ENCODE measurements at regions not wholly inside any gene's neighbourhood (a gene's known extent, or its start where the extent isn't known, plus 50 kb on each side); places are given as distances from the start of the nearest gene placed in this dataset.
"Not testable (repeated sequence)": the region's sequence is repeated elsewhere in the genome, so short reads cannot be mapped to it uniquely, and the experiment has no call there.

GRCh38 chr5:119897537-119898370 lies 268.4 kb downstream of the FAM170A start:
- DNase-seq: no peak

GRCh38 chr5:119899981-119900380 lies 270.6 kb downstream of the FAM170A start:
- DNase-seq: no peak

GRCh38 chr5:119902593-119902992 lies 273.2 kb downstream of the FAM170A start:
- no peak for DNase-seq

- no peak for DNase-seq
These were observed 284.1 kb downstream of the FAM170A start for GRCh38 chr5:119913425-119913824.

- DNase-seq: no peak
These were observed 289.9 kb downstream of the FAM170A start for GRCh38 chr5:119919279-119919678.

GRCh38 chr5:119926301-119926700 lies 296.9 kb downstream of the FAM170A start:
- DNase-seq: no peak

GRCh38 chr5:119928974-119929373 lies 299.6 kb downstream of the FAM170A start:
- DNase-seq: no peak

- no peak for DNase-seq
These were observed 301.1 kb downstream of the FAM170A start for GRCh38 chr5:119930490-119930889.

GRCh38 chr5:119943148-119943547 lies 313.8 kb downstream of the FAM170A start:
- no peak for DNase-seq

GRCh38 chr5:119945691-119946090 lies 316.3 kb downstream of the FAM170A start:
- DNase-seq: no peak

GRCh38 chr5:119948162-119948561 lies 318.8 kb downstream of the FAM170A start:
- DNase-seq: no peak

GRCh38 chr5:119949426-119949999 lies 320.2 kb downstream of the FAM170A start:
- no peak for DNase-seq

- no peak for DNase-seq
These were observed 322.1 kb downstream of the FAM170A start for GRCh38 chr5:119951330-119951934.

- no peak for DNase-seq
These were observed 324.1 kb downstream of the FAM170A start for GRCh38 chr5:119953474-119953873.

GRCh38 chr5:119954106-119954505 lies 324.7 kb downstream of the FAM170A start:
- no peak for DNase-seq

- DNase-seq: no peak
These were observed 332.6 kb downstream of the FAM170A start for GRCh38 chr5:119961993-119962392.

- DNase-seq: no peak
These were observed 336.7 kb downstream of the FAM170A start for GRCh38 chr5:119966028-119966427.

- DNase-seq: no peak
These were observed 339.3 kb downstream of the FAM170A start for GRCh38 chr5:119968690-119969089.

- not testable (repeated sequence) for DNase-seq
These were observed 357.7 kb downstream of the FAM170A start for GRCh38 chr5:119987077-119987476.

- no peak for DNase-seq
These were observed 362.3 kb downstream of the FAM170A start for GRCh38 chr5:119991625-119992024.

GRCh38 chr5:119996128-119996527 lies 366.8 kb downstream of the FAM170A start:
- no peak for DNase-seq

GRCh38 chr5:120007598-120007997 lies 378.2 kb downstream of the FAM170A start:
- no peak for DNase-seq

- no peak for DNase-seq
These were observed 383.1 kb downstream of the FAM170A start for GRCh38 chr5:120012431-120012830.

GRCh38 chr5:120014535-120014934 lies 385.2 kb downstream of the FAM170A start:
- DNase-seq: no peak
